GM21381 (cell line): ENCODE measurements at regions not wholly inside any gene's neighbourhood (a gene's known extent, or its start where the extent isn't known, plus 50 kb on each side); places are given as distances from the start of the nearest gene placed in this dataset.
"Not testable (repeated sequence)": the region's sequence is repeated elsewhere in the genome, so short reads cannot be mapped to it uniquely, and the experiment has no call there.

Experiments
- ATAC-seq: cut with Tn5 transposase; IDR thresholded peaks from one replicate; pipeline ENCODE4 v1.9.1; 2021; ENCODE audit warnings: mild to moderate bottlenecking, moderate library complexity; ENCODE audit not compliant: unreplicated experiment

GRCh38 chr7:16098058-16098457, 323.3 kb downstream of the CRPPA start:
- ATAC-seq = no peak

GRCh38 chr7:16095171-16095950, 326.0 kb downstream of the CRPPA start:
- ATAC-seq = no peak

GRCh38 chr7:16094651-16095050, 326.7 kb downstream of the CRPPA start:
- no peak for ATAC-seq

GRCh38 chr7:16092711-16093110, 328.6 kb downstream of the CRPPA start:
- ATAC-seq = no peak

- no peak for ATAC-seq
Observed at GRCh38 chr7:16091701-16092310, 329.5 kb downstream of the CRPPA start.

GRCh38 chr7:16089801-16090200, 331.5 kb downstream of the CRPPA start:
- ATAC-seq = no peak

GRCh38 chr7:16089191-16089590, 332.1 kb downstream of the CRPPA start:
- ATAC-seq = no peak

- ATAC-seq = no peak
Observed at GRCh38 chr7:16086743-16087142, 334.6 kb downstream of the CRPPA start.

GRCh38 chr7:16085780-16086179, 335.6 kb downstream of the CRPPA start:
- not testable (repeated sequence) for ATAC-seq

- ATAC-seq = no peak
Observed at GRCh38 chr7:16084875-16085274, 336.5 kb downstream of the CRPPA start.

GRCh38 chr7:16084370-16084769, 337.0 kb downstream of the CRPPA start:
- no peak for ATAC-seq

- no peak for ATAC-seq
Observed at GRCh38 chr7:16083931-16084330, 337.4 kb downstream of the CRPPA start.

GRCh38 chr7:16080131-16080530, 341.2 kb downstream of the CRPPA start:
- ATAC-seq = no peak

GRCh38 chr7:16079723-16080122, 341.6 kb downstream of the CRPPA start:
- no peak for ATAC-seq

GRCh38 chr7:16078076-16078952, 343.0 kb downstream of the CRPPA start:
- peak; percentile 67 for ATAC-seq

GRCh38 chr7:16071246-16071857, 350.0 kb downstream of the CRPPA start:
- ATAC-seq = peak; percentile 87

- ATAC-seq = no peak
Observed at GRCh38 chr7:16070806-16071205, 350.5 kb downstream of the CRPPA start.

GRCh38 chr7:16069998-16070397, 351.3 kb downstream of the CRPPA start:
- no peak for ATAC-seq

- ATAC-seq = no peak
Observed at GRCh38 chr7:16068183-16068582, 353.2 kb downstream of the CRPPA start.

GRCh38 chr7:16067711-16068110, 353.6 kb downstream of the CRPPA start:
- ATAC-seq = no peak

- no peak for ATAC-seq
Observed at GRCh38 chr7:16066805-16067459, 354.4 kb downstream of the CRPPA start.
